Thyroid gland (tissue), 4 donors: ENCODE measurements at regions not wholly inside any gene's neighbourhood (a gene's known extent, or its start where the extent isn't known, plus 50 kb on each side); places are given as distances from the start of the nearest gene placed in this dataset.

Source experiments
- POLR2A ChIP-seq, 2 donors: fragments of 450-650 bp; IDR thresholded peaks; one replicate each; pipeline ENCODE4 v1.6.1; 2017; ENCODE audit warnings: antibody characterized with exemption in 2 of 2, mild to moderate bottlenecking in 2 of 2, moderate library complexity in 1 of 2
- TF ChIP-seq, protein P1 (sequence below), 6 experiments: fragments of 200-600 bp in 3 of 6; fragments of 450-650 bp in 3 of 6; sonication (generic) in 3 of 6; IDR thresholded peaks; one replicate each; pipeline ENCODE4 v1.5.1; 2016 to 2019; ENCODE audit warnings: antibody characterized with exemption in 6 of 6, mild to moderate bottlenecking in 2 of 6, inconsistent platforms in 1 of 6, moderate library complexity in 1 of 6

- TF ChIP-seq, protein P1, sequence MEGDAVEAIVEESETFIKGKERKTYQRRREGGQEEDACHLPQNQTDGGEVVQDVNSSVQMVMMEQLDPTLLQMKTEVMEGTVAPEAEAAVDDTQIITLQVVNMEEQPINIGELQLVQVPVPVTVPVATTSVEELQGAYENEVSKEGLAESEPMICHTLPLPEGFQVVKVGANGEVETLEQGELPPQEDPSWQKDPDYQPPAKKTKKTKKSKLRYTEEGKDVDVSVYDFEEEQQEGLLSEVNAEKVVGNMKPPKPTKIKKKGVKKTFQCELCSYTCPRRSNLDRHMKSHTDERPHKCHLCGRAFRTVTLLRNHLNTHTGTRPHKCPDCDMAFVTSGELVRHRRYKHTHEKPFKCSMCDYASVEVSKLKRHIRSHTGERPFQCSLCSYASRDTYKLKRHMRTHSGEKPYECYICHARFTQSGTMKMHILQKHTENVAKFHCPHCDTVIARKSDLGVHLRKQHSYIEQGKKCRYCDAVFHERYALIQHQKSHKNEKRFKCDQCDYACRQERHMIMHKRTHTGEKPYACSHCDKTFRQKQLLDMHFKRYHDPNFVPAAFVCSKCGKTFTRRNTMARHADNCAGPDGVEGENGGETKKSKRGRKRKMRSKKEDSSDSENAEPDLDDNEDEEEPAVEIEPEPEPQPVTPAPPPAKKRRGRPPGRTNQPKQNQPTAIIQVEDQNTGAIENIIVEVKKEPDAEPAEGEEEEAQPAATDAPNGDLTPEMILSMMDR (IDR thresholded peaks at IDR 0.05) = no peak
- no peak for TF ChIP-seq POLR2A (IDR thresholded peaks at IDR 0.05)
These were observed 483.8 kb downstream of the TDRD15 start for GRCh38 chr2:21607572-21607971.
